GM18873 (cell line): ENCODE measurements at regions not wholly inside any gene's neighbourhood (a gene's known extent, or its start where the extent isn't known, plus 50 kb on each side); places are given as distances from the start of the nearest gene placed in this dataset.

Experiments used
- ATAC-seq: cut with Tn5 transposase; IDR thresholded peaks from one replicate; pipeline ENCODE4 v1.9.1; 2021; ENCODE audit warnings: mild to moderate bottlenecking, moderate library complexity, moderate number of reproducible peaks; ENCODE audit not compliant: unreplicated experiment, low FRiP score

DNA sequence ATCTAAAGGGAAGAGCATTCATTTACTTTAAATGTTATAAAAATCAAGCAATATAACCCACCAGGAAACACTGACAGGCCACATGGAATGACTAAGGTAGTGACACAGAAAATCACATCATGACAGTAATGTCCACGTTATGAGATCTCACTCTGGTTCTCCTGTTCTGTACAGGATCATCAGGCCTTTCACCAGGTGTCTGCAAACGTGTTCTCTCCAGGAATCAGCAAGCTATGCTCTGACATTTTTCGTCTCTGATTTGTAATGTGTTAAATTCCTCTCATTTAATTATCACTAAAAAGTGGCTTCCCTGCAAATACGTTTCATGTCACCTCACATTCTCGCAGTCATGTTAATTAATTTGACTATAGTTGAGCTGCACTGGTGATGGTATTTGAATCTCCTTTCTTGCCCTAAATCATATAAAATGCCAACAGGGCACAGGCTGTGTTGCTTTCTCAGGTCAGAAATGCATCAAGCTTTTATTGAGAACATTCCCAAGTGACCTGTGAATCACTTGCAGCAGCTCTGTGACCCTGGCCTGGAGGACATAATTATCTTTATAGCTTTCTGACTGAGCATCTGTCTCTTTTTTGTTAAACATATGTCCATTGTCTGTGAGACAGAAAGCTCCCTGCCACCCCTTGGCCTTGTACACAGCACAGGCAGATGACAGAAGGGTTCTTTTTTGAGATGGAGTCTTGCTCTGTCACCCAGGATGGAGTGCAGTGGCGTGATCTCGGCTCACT lies 196.2 kb downstream of the DIRAS2 start:
- no peak for ATAC-seq

DNA sequence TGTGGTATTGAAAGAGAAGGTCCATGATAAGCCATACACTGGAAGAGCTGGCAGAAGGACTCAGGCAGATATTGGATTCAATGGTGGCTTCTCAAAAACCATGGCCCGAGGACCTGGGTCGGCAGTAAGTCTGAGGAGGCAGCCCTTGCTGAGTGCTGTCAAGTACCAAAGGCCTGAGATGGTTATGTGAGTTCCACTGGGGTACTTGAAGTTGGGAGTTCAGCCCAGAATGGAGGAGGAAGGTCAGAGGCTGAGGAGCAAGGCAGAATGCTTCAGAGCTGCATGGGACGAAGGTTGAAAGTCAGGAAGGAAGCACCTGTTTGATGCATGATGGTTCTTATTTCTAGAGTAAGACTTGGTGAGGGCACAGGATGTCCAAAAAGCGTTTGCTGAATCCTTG lies 194.9 kb downstream of the DIRAS2 start:
- no peak for ATAC-seq

DNA sequence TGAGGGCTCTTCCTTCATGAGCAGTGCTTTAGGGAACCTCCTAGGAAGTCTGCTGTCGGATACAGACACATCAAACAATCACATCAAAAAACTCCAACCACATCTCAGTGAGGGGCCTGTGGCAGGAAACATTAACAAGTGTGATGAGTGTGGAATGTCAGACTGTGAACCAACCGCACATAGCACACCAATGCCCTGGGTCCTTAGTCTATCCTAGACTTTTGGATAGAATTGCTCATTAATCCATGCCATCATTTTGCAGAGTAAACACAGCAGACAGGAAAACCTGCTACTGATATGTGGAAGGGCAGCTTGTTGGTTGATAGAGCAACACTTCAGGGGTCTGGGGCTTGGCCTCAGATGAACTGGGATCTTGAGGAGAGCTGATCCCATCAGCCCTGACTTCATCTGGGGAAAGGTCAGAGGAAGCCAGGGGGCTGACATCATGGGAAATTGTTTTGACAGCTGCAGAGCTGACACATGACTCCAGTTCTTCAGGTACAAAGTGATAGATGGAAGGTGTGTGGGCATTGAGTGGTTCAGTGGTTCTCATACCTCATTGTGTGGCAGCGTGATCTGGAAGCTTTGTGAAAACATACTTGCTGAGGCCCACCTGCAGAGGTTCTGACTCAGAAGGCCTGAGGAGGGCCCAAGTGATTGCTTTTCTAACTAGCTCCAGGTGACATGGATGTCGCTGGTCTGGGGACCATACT lies 193.3 kb downstream of the DIRAS2 start:
- no peak for ATAC-seq

DNA sequence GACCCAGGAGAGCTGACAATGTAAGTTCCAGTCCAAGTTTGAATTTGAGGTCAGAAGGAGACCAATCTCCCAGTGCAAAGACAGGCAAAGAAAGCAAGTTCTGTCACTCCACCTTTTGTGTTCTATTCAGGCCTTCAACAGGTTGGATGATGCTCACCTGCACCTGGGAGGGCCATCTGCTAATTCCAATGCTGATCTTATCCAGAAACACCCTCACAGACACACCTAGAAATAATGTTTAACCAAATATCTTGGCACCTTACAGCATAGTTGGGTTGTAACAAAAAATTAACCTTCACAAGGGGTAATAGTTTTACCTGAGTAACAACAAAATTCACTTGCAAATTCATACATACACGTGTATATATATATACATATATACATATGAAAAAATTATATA lies 190.8 kb downstream of the DIRAS2 start:
- ATAC-seq, result no peak

DNA sequence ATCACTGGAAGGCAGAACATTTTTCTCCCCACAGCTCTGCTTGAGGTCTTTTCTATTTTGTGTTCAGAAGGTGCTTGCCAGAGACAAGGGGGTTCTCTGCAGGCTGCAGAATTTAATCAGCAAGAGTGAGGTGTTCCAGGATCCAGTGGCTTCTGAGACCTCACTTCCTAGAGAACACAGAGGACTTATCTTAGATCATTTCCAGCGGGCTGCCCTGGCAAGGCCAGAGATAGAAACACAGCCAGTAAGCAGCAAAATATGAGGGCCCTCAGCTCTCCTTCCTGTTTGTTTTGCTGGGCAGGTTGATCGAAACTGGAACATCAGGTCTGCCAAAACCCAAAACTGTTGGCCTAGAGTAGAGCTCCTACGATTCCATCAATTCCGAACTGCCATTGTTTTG lies 187.3 kb downstream of the DIRAS2 start:
- no peak for ATAC-seq

DNA sequence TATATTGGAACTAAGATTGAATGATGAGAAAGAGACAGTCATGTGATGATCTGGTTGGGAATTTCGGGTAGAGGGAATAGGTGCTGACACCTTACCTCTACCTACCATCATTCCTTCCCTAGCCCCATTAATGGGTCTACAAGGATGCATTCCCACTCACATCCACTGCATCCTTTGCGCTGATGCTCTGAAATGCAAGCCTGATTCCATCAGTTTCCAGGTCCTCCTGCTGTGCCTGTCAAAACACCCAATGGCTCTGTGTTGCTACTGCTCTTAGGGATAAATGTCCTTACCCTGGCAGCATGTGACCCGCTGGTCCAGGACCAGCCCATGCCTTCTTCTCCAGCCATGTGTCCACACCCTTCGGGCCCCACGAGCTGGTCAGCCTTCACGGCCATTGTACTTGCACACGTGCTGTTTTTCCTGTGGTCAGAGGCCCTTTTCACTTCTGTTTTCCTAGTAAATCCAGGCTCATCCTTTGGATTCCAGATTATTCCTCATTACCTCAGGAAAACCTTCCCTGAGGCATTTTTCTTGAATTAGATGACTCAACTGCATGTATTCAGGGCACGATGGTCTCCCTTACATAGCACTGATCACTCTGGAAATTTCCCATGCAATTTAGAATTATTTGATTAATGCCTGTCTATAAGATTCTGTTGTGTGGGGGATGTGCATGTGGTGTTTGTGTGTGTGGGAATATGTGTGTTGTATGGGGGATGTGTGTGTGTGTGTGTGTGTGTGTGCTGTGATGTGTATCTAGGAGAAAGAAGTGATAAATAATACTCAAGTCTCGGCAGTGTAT lies 185.0 kb downstream of the DIRAS2 start:
- no peak for ATAC-seq

DNA sequence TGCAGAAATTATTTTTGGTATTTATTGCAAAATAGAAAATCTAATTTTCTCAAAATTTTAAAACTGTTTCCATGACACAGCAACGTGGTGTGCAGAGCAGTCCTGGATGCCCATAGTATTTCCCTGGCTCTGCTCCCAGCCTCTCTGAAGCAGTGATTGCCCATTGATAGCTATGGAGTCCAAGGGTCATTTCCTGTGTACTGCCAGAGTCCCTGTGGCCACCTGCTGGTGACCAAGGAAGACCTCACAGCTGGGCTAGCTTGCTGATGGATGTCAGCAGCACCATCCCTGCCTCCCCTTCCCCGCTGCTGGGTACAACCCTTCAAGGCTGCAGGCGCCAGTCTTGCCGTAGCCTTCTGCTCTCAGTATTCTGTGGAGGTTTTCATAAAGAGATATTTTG lies 184.1 kb downstream of the DIRAS2 start:
- ATAC-seq, result no peak

DNA sequence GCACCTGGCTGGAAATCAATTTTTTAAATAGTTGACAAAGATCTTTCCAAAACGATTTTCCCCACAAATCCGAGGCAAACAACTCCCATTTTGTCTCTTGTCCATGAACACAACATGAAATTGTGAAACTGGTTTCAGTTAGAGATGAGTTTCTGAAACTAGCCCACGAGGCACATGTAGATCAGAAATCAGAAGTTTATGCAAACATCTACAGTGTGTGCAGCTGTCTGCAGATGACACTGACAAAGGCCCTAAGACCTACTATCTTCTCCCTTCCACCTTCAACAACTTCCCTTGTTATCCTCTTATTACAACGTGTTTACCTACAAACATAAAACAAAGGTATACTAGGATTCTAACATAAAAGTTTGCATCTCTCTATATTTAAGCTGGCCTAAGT lies 183.3 kb downstream of the DIRAS2 start:
- ATAC-seq, result no peak

DNA sequence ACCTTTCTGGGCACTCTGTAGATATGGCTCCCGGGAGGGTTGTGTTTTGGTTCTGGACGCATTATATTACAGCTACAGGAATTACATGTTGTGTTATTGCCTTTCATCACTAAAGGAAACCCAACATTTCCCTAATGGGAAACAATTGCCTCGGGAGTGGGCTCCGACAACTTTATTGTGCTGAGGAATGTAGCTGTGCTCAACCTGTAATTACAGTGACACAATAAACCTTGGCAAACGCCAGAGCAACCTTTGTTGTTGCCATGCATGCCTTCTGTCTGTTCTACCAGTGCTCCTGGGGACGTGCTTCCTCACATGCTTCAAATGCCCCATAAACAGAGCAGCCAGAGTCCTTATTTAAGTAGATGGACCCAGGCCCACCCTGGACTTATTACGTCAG lies 182.4 kb downstream of the DIRAS2 start:
- no peak for ATAC-seq

DNA sequence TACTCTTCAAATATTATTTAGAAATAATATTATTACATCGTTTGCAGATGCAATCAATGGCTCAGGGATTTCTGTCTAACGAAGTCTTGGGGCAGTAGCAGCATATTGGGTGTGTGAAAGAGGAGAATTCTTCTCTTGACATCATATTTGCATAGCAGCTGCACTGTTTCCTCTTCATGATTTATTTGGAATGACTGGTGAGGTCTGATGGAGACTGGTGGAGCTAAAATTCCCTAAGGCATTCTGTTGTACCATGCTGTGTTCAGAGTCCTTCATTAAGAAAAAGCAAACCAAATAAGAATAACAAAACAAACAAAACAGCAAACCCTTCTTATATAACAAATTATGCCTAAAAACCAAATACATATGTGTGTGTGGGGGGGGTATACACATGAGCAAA lies 177.6 kb downstream of the DIRAS2 start:
- ATAC-seq, result no peak

DNA sequence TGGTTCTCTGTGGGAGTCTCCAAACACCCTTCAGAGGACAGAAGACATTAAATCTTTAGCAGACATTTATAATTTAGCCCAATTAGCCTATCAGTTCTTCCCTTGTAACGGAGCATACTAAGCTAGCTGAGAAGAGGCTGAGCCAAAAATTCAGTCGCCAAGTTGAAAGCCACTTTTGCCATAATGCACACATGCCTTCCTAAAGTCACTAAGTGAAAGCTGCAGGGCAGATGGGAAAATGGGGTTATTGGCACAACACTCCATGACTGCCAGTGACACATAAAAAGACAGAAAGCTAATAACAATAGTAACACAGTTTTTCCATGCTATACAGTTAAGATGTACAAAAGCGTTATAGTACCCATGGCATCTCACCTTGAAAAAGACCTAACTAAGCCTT lies 176.2 kb downstream of the DIRAS2 start:
- ATAC-seq, result no peak

DNA sequence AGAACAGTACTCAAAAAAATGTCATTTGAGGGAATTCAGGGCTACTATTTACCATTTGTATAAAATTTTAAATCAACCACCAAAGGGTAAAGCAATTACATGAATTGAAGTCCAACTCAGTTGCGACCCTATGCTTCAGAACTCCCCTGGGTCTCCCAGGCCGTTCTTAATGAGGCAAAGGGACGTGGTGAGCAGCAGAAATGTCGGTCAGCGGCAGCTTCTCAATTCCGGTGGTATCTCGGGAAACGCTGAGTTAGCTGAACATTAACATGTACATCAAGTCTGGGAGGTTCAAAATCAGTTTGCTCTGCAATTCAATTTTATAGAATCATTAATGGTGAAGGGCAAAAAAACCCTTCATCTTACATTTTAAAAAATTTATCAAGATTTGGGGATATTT lies 173.2 kb downstream of the DIRAS2 start:
- no peak for ATAC-seq

DNA sequence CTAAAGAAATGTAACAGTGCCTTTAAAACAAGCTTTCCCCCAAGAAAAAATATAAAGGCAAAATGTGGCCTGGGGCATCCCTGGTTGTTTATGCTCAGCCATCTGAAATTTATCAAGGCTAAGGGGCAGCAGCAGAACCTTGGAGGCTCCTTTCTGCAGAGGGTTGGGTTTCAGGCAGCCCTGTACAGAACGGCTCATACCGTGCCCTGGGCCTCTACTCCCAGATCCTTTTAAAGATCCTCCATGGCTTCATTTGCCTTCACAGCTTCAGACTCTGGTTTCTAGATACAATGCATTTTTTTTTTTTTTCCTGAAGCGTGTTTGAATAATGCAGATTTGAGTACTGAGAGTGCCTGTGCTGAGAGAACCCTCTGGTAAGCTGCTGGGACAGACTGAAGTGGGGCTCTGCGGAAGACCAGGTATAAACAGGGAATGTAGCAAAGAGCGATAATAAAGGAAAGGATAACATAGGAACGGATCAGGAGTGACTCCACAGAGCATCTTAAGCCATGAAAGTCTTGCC lies 172.7 kb downstream of the DIRAS2 start:
- no peak for ATAC-seq

DNA sequence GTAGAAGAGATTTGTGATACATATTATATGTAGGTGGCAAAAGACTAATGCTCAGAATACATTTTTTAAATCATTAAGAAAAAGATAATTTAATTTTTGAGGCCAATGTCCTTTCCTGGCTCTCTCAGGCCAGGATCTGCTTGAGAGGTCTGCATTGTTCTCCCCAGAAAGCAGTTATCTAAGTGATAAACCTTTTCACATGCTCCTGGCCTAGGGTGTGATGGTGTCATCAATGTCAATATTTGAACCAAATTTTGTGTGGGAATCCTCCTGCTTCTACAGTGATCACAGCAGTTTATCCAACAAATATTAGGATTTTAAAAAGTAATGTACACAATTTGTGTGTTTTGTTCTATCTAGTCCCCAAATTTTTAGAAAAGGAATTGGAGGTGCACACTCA lies 166.6 kb downstream of the DIRAS2 start:
- no peak for ATAC-seq

DNA sequence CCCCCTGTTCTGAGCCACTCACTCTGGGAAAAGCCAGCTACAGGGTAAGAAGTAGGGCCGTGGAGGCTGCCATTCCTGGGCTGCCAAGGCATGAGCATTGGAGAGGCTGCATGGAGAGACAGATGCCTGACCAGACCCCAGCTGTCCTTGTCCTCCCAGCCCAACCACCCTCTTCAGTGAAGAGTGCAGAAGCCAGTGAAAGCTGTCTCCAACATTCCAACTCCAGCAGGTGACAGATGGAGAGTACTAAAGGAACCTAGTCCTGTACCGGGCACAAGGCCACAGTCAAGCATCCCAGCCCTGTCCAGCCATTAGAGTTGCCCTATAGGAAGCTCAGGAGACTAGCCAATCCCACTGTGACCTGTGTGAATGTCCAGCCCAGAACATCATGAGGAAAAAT lies 165.1 kb downstream of the DIRAS2 start:
- no peak for ATAC-seq

DNA sequence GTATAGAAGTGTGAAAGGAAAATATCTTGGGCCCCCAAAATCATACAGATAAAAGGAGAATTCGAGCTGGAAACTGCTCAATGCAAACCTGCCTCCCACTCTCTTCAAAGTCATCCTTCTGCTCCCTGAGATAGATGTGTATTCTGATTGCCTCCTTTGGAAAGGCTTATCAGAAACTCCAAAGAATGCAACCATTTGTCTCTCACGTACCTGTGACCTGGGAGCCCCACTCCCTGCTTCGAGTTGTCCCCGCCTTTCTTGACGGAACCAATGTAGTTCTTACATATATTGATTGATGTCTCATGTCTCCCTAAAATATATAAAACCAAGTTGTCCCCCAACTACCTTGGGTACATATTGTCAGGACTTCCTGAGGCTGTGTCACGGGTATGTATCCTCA lies 163.8 kb downstream of the DIRAS2 start:
- no peak for ATAC-seq

DNA sequence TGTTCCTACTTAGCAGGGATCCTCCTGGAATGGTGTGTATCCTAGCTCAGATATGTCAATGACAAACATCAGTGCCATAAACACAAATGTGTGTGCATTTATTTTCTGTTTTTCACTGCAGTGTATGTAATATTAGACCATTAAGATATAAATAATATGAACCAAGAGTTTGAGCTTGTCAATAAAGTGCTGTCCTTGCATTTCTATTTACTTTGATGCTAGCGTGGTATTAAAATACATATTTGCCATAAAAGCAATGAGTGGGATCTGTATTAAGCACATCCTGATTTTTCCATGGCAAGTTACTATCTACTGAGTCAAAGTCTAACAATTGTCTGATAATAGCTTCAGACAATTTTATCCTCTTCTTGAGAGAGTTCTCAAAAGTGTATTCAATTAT lies 157.6 kb downstream of the DIRAS2 start:
- ATAC-seq, result no peak

DNA sequence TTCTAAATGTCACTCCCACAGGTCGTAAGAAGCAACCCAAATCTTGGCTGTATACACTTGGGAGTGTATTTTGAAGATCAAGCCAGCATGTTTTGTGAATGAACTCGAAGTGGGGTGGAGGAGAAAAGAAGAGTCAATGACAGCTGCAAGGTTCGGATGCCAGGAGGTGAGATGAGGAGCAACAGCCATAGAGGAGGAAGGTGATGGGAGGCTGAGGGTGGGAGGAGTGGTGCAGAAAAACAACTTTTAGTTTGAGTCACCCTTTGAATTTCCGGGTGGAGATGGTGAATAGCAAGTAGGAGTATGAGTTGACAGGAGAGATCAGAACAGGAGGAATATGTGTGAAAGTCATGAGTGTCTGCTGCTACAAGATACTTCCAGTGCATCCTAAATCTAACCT lies 153.6 kb downstream of the DIRAS2 start:
- no peak for ATAC-seq

DNA sequence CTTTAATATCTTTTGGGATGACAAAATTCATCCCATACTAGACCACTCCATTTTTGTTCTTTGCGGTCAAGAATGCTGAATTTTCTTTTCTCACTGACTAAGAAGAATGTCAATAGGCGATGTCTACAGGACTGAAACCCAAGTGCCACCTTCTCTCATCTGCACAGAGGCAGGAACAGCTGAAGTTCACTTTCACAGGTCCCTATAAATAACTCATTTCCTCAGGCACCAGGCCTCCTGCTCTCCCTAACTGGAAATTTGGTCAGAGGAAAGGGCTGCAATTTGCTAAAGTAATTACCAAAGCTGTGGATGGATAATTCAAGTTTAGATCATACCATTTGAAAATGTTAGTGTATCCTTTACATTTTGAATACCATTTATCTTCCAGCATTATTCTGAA lies 142.9 kb downstream of the DIRAS2 start:
- no peak for ATAC-seq

DNA sequence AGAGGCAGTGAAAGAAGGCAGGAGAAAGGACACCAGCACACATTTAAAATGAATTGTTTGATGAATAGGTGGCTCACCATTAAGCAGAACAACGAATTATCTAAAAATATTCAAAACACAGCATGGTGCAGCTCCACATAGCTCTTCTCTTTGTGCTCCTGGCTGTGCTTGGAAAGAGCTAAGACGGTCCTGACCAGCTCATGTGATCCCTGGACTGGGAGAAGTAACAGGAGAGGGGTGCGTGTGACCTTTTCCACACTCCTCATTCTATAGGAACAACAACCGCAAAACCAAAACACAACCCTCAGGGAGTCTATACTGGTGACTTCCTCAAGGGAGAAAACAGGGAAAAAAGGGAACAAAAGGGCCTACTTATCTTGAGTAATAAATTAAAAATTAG lies 140.5 kb downstream of the DIRAS2 start:
- ATAC-seq, result no peak

DNA sequence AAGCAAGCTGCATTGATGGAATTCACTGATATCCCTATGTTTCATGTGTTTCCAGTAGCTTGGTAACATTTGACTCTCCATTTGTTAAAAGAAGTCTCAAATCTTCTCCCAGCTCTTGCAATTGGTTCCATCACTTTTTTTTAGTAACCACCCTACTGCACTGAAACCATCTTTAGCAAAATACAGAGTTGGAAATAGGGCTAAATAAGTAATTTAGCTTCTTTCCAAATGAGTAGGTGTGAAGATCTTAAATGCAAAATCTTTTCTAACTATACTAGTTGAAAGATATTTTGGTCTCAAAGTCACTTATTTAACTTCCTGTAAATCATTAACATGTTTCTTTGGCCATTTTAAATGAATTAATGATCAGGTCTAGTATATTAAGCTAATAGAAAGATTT lies 138.1 kb downstream of the DIRAS2 start:
- ATAC-seq, result no peak
